Activated CD8-positive, alpha-beta memory T cell treated with anti-CD3 and anti-CD28 coated beads, Interleukin-2, amount 50 U/mL, for 24 hours (primary cell): ENCODE measurements at regions not wholly inside any gene's neighbourhood (a gene's known extent, or its start where the extent isn't known, plus 50 kb on each side); places are given as distances from the start of the nearest gene placed in this dataset.

ENCODE experiments used
- DNase-seq: peaks from one replicate; pipeline ENCODE4 v3.0.0-alpha.2; 2020; ENCODE audit errors: extremely low read depth

DNA sequence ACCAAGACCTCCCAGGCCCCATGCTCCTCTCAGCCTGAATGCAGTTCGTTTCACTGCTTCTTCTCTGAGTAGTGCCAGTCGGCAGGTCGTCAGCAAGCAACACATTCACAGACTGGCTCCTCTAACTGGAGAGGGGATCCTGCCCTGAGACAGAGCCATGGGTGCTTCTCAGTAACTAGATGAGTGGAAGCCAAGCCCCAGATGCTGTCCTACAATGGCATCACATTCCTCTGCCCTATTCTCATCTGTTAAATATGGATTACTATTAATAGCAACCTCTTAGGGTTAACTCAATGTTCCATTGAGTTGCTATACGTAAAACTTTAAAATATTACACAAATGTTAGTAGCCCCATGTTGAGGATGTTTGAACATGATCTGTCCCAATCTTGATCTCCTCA lies 84.2 kb upstream of the S1PR1 start:
- no peak for DNase-seq

- DNase-seq = no peak
Measured at GRCh38 chr1:101151286-101151685, 85.5 kb upstream of the S1PR1 start.

GRCh38 chr1:101150670-101151069 lies 86.1 kb upstream of the S1PR1 start:
- no peak for DNase-seq

- DNase-seq = no peak
Measured at GRCh38 chr1:101150266-101150665, 86.6 kb upstream of the S1PR1 start.

DNA sequence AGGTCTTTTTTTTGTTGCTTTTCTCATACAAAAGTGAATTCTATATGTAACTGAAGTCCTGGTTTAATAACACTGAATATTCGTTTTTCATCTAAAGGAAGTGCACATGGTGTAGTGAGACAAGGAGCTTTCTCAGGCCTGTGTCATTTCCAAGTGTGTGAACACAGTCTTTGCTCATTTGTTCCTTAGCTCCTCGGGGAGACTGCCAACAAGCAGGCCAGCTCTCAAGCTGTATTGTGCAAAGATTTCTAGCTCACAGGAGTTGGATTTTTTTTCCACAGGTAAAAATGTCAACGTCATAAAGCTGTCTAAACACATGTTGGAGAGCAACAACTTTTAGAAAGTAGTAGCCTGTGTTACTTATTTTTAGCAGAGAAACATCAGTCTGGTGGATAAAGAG lies 87.8 kb upstream of the S1PR1 start:
- DNase-seq = no peak

GRCh38 chr1:101147381-101147780 lies 89.4 kb upstream of the S1PR1 start:
- no peak for DNase-seq

DNA sequence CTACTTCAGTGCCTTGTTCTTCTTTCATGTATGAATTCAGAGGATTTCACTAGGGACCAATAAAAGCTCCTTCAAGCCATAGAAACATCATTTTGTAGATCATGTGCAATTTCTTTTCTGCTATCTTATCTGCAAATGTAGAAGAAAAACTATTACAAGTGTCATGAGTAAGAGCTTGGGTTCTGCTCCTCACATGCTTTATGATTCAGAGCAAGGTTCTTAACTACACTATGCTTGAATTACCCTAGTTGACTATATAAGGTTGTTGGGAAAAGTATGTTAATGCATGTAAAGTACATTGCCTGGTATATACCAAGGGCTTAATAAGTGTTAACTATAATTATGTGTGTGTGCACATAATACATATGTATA lies 91.4 kb upstream of the S1PR1 start:
- DNase-seq = no peak

DNA sequence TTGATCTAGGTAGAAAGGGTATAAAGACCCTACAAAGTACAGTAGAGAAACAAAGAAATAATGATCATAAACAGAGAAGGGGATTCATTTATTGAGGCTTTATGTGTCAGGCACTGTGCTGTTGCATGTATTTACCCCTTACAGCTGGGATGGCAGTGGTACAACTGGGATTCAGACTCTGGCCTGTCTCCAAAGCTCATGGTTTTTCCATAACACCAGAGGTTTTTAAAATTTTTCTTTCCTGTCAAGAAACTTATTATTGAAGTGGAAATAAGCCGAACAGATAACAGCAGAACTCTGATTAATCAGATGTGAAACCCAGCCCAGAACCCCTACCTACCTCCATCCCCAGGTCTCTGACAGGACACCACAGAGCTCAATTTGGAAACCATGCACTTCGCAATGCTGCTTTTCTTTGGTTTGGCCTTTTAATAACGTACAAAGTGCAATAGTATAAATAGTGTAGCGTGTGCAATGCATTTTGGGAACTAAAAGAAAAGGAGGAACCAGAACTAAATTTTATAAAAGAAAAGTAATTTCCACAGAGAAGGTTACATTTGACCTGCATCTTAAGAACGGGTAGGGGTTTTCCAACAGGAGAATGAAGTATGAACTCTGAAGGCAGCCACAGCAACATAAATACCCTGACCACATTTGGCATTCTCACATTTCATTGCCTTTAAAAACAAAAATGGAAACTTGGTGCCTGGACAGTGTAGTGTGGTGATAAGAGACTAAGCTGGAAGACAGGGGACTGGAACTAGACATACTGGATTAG lies 92.0 kb upstream of the S1PR1 start:
- DNase-seq = no peak

- DNase-seq = no peak
Measured at GRCh38 chr1:101142244-101142643, 94.6 kb upstream of the S1PR1 start.

DNA sequence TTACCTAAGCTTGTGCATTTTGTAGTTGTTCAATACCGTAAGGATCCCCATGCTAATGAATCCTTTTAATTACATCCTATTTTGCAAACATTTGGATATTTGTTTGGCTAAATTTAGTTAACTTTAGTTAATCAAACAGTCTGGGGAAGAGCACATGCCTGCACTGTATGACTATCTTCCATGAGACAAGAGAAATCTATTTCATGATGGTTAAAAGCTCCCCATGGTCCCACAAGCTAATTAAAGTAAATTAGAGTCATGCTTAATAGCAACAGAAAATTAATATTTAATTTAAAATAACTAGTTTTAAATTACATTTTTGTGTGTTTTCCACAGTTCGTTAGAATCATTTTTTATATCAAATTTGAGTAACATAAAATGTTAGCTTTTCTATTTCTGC lies 95.4 kb upstream of the S1PR1 start:
- DNase-seq = no peak

DNA sequence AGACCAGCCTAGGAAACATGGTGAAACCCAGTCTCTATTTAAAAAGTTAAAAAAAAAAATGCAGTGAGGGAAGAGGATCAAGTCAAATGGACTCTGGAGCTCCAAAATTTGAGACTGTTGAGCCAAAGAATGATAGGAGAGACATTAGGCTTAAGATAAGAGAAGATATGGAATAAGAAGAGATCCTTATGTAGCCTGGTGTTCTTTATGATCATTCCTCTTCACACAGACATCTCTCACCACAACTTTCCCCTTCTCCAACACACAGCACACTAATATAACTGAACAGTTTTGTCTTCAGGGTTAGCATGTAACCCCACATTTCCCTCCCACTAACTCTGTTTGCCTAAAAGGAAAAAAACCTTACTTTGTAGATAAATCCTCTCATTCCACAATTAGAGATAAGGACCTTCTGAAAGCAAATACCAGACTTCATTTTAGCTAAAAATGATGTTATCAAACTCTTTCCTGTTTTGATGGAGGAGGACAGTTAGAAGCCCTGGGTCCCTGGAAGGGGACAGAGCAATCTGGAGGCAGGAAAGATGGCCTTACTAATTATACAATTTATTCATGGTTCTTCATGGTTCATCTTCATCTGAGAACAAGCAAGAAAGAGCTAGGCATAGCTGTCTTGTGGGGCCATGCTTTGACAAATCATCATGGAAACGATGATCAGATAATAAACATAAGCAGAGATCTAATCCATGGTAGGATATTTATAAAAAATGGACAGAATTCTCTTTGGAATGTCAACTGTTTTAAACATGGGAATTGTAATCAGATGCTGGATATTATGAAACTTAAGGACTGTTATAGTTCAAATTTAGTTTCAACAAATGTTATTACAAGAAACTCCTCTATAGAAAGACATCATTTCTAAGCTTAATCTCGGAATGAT lies 96.7 kb upstream of the S1PR1 start:
- DNase-seq = no peak

DNA sequence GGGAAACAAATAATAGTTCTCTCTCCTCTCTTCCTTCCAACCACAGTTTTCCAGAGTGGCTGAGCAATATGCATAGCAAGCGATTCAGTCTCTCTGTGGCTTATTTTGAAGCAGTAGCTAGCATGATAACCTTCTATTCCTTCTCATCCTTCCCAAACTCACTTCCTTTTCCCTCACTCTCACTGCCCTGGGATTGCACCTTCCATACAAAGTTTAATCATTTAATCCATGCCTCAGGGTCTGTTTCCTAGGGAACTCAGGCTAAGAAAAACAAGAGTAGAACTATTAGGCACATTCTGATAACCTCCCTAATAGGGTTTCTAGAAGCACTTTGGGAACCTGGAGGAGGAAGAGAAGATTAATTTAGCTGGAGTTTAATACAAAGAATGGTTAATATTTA lies 97.7 kb upstream of the S1PR1 start:
- no peak for DNase-seq

DNA sequence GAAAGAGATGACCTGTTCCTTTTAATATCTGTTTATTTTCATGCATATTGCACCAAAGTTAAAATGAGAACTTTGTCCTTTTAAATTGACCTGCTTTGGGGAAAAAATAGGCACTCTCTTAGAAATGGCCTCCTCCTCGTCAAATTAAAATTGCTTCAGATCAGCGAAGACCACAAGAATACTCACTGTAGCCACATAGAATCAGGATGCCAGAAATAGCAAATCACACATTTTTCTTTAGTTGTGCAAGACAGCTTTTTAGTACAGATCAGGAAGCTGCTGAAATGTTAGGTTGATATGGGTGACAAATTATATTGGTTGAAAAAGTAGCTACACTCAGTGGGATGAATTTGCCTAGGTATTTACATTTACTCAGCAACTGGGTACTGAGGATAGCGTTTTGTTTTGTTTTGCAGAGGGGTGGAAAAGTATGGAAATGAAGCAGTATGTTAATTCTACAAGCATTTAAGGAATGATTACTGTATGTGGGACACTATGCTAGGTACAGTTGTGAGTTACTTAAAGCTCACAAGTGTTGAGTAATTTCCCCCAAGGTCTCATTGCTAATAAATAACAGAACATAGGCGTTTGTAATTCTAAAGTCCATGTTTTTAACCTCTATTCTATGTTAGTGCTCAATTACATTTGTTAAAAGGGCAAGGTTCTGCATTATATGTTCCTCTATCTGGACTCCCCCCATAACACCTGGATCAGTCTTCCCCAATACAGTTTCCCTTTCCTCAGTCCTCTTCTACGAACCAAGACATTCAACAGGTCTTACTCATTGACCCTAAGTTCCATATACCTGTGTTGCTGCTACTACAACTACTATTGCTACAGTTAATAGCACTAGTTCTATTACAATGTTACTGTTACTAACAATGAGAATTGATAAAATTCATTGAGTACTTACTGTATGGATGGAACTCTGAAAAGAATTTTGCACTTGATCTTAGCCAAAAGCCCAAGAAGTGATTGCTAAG lies 99.4 kb upstream of the S1PR1 start:
- no peak for DNase-seq

- no peak for DNase-seq
Measured at GRCh38 chr1:101136739-101137138, 100.1 kb upstream of the S1PR1 start.

- no peak for DNase-seq
Measured at GRCh38 chr1:101136271-101136670, 100.5 kb upstream of the S1PR1 start.

DNA sequence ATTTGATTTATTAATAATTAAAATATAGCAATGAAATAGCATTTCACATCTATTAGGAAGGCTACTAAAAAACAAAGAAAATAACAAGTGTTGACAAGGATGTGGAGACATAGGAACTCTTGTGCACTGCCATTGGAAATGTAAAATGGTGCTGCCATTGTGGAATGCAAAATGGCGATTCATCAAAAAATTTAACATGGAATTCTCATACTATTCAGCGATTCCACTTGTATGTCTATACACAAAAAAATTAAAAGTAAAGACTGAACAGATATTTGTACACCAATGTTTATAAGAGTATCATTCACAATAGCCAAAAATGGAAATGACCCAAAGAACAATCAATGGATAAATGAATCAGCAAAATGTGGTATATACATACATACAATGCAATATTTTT lies 101.3 kb upstream of the S1PR1 start:
- DNase-seq = no peak

DNA sequence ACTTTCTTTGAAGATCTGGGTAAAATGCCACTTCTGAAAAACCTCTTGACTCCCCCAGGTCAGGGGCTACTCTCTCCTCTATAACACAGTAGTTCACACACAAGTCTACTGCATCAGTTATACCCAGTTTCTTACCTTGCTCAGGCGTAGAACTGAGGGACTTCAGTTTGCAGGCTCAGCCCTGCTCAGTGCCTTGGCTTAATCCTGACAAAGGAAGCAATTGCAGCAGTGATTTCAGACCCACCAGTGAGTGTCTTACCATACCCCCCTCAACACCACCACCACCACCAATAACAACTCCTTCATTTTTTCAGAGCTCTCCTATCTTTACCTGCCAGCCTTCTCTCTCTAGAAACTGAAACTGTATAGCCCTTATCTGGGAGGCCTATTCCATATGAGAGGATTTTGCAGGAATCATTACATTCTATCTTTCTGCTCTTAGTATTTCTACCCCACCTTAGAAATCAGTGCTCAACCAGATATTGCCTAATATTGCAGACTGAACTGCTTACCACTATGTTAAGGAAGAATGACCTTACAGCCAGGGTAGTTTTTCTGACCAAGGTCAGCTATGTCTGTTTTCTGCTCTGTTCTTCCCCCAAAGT lies 105.5 kb upstream of the S1PR1 start:
- DNase-seq = no peak

DNA sequence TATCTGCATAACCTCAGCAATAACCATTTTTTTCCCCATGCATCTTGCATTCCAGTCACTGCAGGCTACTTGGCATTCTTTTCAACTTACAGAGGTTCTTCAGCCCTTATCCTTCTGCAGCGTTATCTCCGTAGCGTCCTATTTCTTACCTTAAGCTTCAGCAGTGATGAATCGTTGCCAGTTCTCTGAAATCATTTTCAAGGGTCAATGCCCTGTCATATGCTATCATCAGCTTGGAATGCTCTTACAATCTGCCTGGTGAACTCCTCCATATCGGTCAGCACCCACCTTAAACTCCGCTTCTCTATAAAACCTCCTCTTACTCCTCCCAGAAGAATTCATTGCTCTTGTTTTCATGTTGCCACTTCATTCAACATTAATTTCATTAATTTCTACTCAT lies 105.1 kb upstream of the DPH5 start:
- no peak for DNase-seq

DNA sequence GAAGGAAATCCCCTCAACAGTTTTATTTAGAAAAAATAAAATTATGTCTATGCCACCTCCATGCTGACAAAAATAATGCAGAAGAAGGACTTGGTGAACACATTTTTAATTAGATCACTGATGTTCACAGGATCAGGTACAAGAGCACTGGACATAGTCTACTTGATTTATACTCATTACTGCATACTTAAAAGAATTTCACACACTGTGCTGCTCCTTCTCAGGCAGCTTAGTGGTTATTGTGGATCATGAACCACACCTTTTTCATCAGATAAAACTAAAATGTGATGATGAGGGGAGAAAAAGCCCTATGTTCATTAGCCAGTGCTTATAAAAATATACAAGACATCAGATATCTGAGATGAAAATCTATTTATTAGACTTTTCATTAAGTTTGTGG lies 103.3 kb upstream of the DPH5 start:
- no peak for DNase-seq

- no peak for DNase-seq
Measured at GRCh38 chr1:101128211-101128727, 102.7 kb upstream of the DPH5 start.

GRCh38 chr1:101124405-101124804 lies 98.8 kb upstream of the DPH5 start:
- no peak for DNase-seq
